Smooth muscle cell (in vitro differentiated cells): ENCODE measurements at regions not wholly inside any gene's neighbourhood (a gene's known extent, or its start where the extent isn't known, plus 50 kb on each side); places are given as distances from the start of the nearest gene placed in this dataset.

Experiments
- DNase-seq: peaks from one replicate; lab custom pipeline; 2025; ENCODE audit not compliant: unreplicated experiment; lab: John Stamatoyannopoulos, UW
- H2AFZ ChIP-seq: fragments of 200-600 bp; sonication (generic); 2 replicates; pipeline ENCODE4 v1.6.0; 2016; ENCODE audit warnings: antibody characterized with exemption, low read depth, mild to moderate bottlenecking
- H3F3A ChIP-seq: fragments of 200-600 bp; sonication (generic); 2 replicates; pipeline ENCODE4 v1.6.0; 2017; ENCODE audit warnings: antibody characterized with exemption, low read depth
- H3K27ac ChIP-seq: fragments of 200-600 bp; sonication (generic); 2 replicates; pipeline ENCODE4 v1.5.1; 2016; ENCODE audit warnings: low read depth, mild to moderate bottlenecking
- H3K27me3 ChIP-seq: fragments of 200-600 bp; sonication (generic); 2 replicates; pipeline ENCODE4 v1.6.1; 2016; ENCODE audit warnings: low read depth, mild to moderate bottlenecking
- H3K36me3 ChIP-seq: fragments of 200-600 bp; sonication (generic); 2 replicates; pipeline ENCODE4 v1.5.1; 2016; ENCODE audit warnings: low read depth
- H3K4me1 ChIP-seq: fragments of 200-600 bp; sonication (generic); 2 replicates; pipeline ENCODE4 v1.5.1; 2016; ENCODE audit warnings: low read depth
- H3K4me2 ChIP-seq: fragments of 200-600 bp; sonication (generic); 2 replicates; pipeline ENCODE4 v1.6.0; 2016; ENCODE audit warnings: mild to moderate bottlenecking
- H3K4me3 ChIP-seq: fragments of 200-600 bp; sonication (generic); 2 replicates; pipeline ENCODE4 v1.5.1; 2016; ENCODE audit warnings: mild to moderate bottlenecking
- H3K79me2 ChIP-seq: fragments of 200-600 bp; sonication (generic); 2 replicates; pipeline ENCODE4 v1.6.0; 2016; ENCODE audit warnings: low read depth, mild to moderate bottlenecking
- H3K9ac ChIP-seq: fragments of 200-600 bp; sonication (generic); 2 replicates; pipeline ENCODE4 v1.6.0; 2016; ENCODE audit warnings: low read depth
- H3K9me3 ChIP-seq: fragments of 200-600 bp; sonication (generic); replicated peaks from 2 replicates; pipeline ENCODE4 v1.5.1; 2016; ENCODE audit warnings: low read depth
- H4K20me1 ChIP-seq: fragments of 200-600 bp; sonication (generic); 2 replicates; pipeline ENCODE4 v1.6.0; 2016; ENCODE audit warnings: low read depth
- CTCF ChIP-seq: fragments of 200-600 bp; sonication (generic); IDR thresholded peaks from 2 replicates; pipeline ENCODE4 v1.5.1; 2017; ENCODE audit warnings: borderline replicate concordance, mild to moderate bottlenecking, antibody characterized with exemption; ENCODE audit not compliant: insufficient read depth, poor library complexity, severe bottlenecking
- WGBS: methylation state at CpG from one replicate; pipeline ENCODE4 v1.1.7; 2016; ENCODE audit warnings: low lambda C conversion rate; 5-methylcytosine and 5-hydroxymethylcytosine counted together

- Histone ChIP-seq H3K79me2 (no peaks in the 10 kb centered on the region), H3K27ac (no peak overlapping the region), H4K20me1 (no peaks in the 10 kb centered on the region), H3K4me3 (no peak overlapping the region), H3K4me1 (no peaks in the 10 kb centered on the region), H3K4me2 (no peak overlapping the region), H3F3A (no peaks in the 10 kb centered on the region), H3K36me3 (no peaks in the 10 kb centered on the region), H3K27me3 (peaks cover 4% of the 10 kb centered on the region), H3K9ac (no peak overlapping the region), H3K9me3 (no peaks in the 10 kb centered on the region), H2AFZ (no peak overlapping the region)
- DNase-seq: no peak
- WGBS: 52% methylated on average over 5 of the region's 5 CpGs
- no peak for TF ChIP-seq CTCF
Observed at GRCh38 chr1:219790834-219791615, 137.3 kb downstream of the SLC30A10 start.

GRCh38 chr1:219788700-219789099 is 139.7 kb downstream of the SLC30A10 start:
- no peak for TF ChIP-seq CTCF
- 85% methylated on average over 4 of the region's 4 CpGs for WGBS
- Histone ChIP-seq H3K4me1 (no peaks in the 10 kb centered on the region), H3K9ac (no peak overlapping the region), H3F3A (no peaks in the 10 kb centered on the region), H3K27me3 (peaks cover 2% of the 10 kb centered on the region), H4K20me1 (no peaks in the 10 kb centered on the region), H3K9me3 (no peaks in the 10 kb centered on the region), H3K4me3 (no peak overlapping the region), H2AFZ (no peak overlapping the region), H3K79me2 (no peaks in the 10 kb centered on the region), H3K36me3 (no peaks in the 10 kb centered on the region), H3K27ac (no peak overlapping the region), H3K4me2 (no peak overlapping the region)
- no peak for DNase-seq

GRCh38 chr1:219788091-219788490 is 140.3 kb downstream of the SLC30A10 start:
- no peaks in the 10 kb centered on the region for H3K9me3 ChIP-seq
- H4K20me1 ChIP-seq: no peaks in the 10 kb centered on the region
- no peaks in the 10 kb centered on the region for H3K79me2 ChIP-seq
- no peak overlapping the region for H3K9ac ChIP-seq
- no peak overlapping the region for H2AFZ ChIP-seq
- TF ChIP-seq CTCF: no peak
- no peaks in the 10 kb centered on the region for H3K4me1 ChIP-seq
- no peak for DNase-seq
- no peaks in the 10 kb centered on the region for H3F3A ChIP-seq
- no peak overlapping the region for H3K4me3 ChIP-seq
- H3K27ac ChIP-seq: no peak overlapping the region
- no peaks in the 10 kb centered on the region for H3K27me3 ChIP-seq
- no peak overlapping the region for H3K4me2 ChIP-seq
- 27% methylated on average over 1 of the region's 1 CpG for WGBS
- no peaks in the 10 kb centered on the region for H3K36me3 ChIP-seq
